Endodermal cell (in vitro differentiated cells): ENCODE measurements at regions not wholly inside any gene's neighbourhood (a gene's known extent, or its start where the extent isn't known, plus 50 kb on each side); places are given as distances from the start of the nearest gene placed in this dataset.

Experiments
- DNase-seq: peaks from one replicate; pipeline ENCODE4 v3.0.0-alpha.2; 2017
- H3K27ac ChIP-seq: 2 replicates; pipeline ENCODE4 v1.5.1; 2013; ENCODE audit warnings: mild to moderate bottlenecking, low read depth, low read length, moderate library complexity
- H3K27me3 ChIP-seq: 2 replicates; pipeline ENCODE4 v1.6.1; 2013; ENCODE audit warnings: mild to moderate bottlenecking, low read length, moderate library complexity; ENCODE audit not compliant: insufficient read depth, control insufficient read depth, poor library complexity, severe bottlenecking
- H3K36me3 ChIP-seq: 2 replicates; pipeline ENCODE4 v1.7.0; 2013; ENCODE audit warnings: mild to moderate bottlenecking, low read length, moderate library complexity; ENCODE audit not compliant: control insufficient read depth, insufficient read depth
- H3K4me1 ChIP-seq: one replicate; pipeline ENCODE4 v1.7.0; 2013; ENCODE audit warnings: low read length; ENCODE audit not compliant: control insufficient read depth, insufficient read depth
- H3K4me3 ChIP-seq: 2 replicates; pipeline ENCODE4 v1.5.1; 2013; ENCODE audit warnings: mild to moderate bottlenecking, low read length, moderate library complexity
- H3K9ac ChIP-seq: 2 replicates; pipeline ENCODE4 v1.6.1; 2013; ENCODE audit warnings: mild to moderate bottlenecking, low read length, moderate library complexity; ENCODE audit not compliant: poor library complexity, severe bottlenecking; ENCODE audit errors: extremely low read depth
- H3K9me3 ChIP-seq: 2 replicates; pipeline ENCODE4 v1.6.1; 2013; ENCODE audit warnings: mild to moderate bottlenecking, low read length, moderate library complexity; ENCODE audit not compliant: control insufficient read depth
- H3K27ac Mint-ChIP-seq: 2 replicates; pipeline ENCODE4 v1.8.0; 2020; ENCODE audit warnings: mixed read lengths
- H3K27me3 Mint-ChIP-seq: 2 replicates; pipeline ENCODE4 v1.8.0; 2021; ENCODE audit warnings: mild to moderate bottlenecking, mixed read lengths; ENCODE audit not compliant: insufficient read depth
- H3K36me3 Mint-ChIP-seq: 2 replicates; pipeline ENCODE4 v1.8.0; 2020; ENCODE audit warnings: low read depth, mixed read lengths
- H3K4me1 Mint-ChIP-seq: 2 replicates; pipeline ENCODE4 v1.8.0; 2020; ENCODE audit warnings: mixed read lengths
- H3K4me3 Mint-ChIP-seq: 2 replicates; pipeline ENCODE4 v1.8.0; 2020; ENCODE audit warnings: mild to moderate bottlenecking, moderate library complexity, mixed read lengths
- H3K9me3 Mint-ChIP-seq: 2 replicates; pipeline ENCODE4 v1.8.0; 2020; ENCODE audit warnings: mild to moderate bottlenecking, mixed read lengths
- CTCF ChIP-seq: fragments of 200-600 bp; sonication (generic); conservative IDR thresholded peaks from 2 replicates; pipeline ENCODE4 v1.5.0; 2021; ENCODE audit warnings: antibody characterized with exemption, mild to moderate bottlenecking
- WGBS, 2 experiments: methylation state at CpG; one replicate each; pipeline versions ENCODE4 v1.1.5 to v1.1.7; 2013; ENCODE audit warnings: missing lambda C conversion rate in 2 of 2, mixed read lengths in 1 of 2; ENCODE audit not compliant: insufficient coverage in 1 of 2, insufficient read length in 1 of 2; 5-methylcytosine and 5-hydroxymethylcytosine counted together

GRCh38 chr3:28612232-28612631 is 263.6 kb upstream of the AZI2 start:
- H3K4me1 ChIP-seq, result no peaks in the 10 kb centered on the region
- no peaks in the 10 kb centered on the region for H3K9me3 ChIP-seq
- peaks cover 4% of the 10 kb centered on the region for H3K4me1 Mint-ChIP-seq
- no peak overlapping the region for H3K4me3 ChIP-seq
- no peaks in the 10 kb centered on the region for H3K36me3 ChIP-seq
- no peak for TF ChIP-seq CTCF
- H3K27me3 Mint-ChIP-seq, result no peaks in the 10 kb centered on the region
- no peak overlapping the region for H3K4me3 Mint-ChIP-seq
- H3K27me3 ChIP-seq, result no peaks in the 10 kb centered on the region
- no peak overlapping the region for H3K27ac ChIP-seq
- no peaks in the 10 kb centered on the region for H3K36me3 Mint-ChIP-seq
- no peak overlapping the region for H3K9ac ChIP-seq
- H3K27ac Mint-ChIP-seq, result no peak overlapping the region
- DNase-seq, result no peak
- H3K9me3 Mint-ChIP-seq, result no peaks in the 10 kb centered on the region

GRCh38 chr3:28613511-28614106 is 265.0 kb upstream of the AZI2 start:
- WGBS, 2 experiments, result 92 to 100% methylated on average over 4 to 6 of the region's 6 CpGs
- Histone ChIP-seq H3K27ac (no peak overlapping the region), H3K36me3 (no peaks in the 10 kb centered on the region), H3K4me3 (no peak overlapping the region), H3K9me3 (no peaks in the 10 kb centered on the region), H3K4me1 (no peaks in the 10 kb centered on the region), H3K27me3 (no peaks in the 10 kb centered on the region), H3K9ac (no peak overlapping the region)
- H3K27ac Mint-ChIP-seq, result no peak overlapping the region
- H3K36me3 Mint-ChIP-seq, result no peaks in the 10 kb centered on the region
- TF ChIP-seq CTCF, result no peak
- DNase-seq, result no peak
- no peaks in the 10 kb centered on the region for H3K27me3 Mint-ChIP-seq
- H3K9me3 Mint-ChIP-seq, result no peaks in the 10 kb centered on the region
- H3K4me1 Mint-ChIP-seq, result peaks cover 4% of the 10 kb centered on the region
- H3K4me3 Mint-ChIP-seq, result no peak overlapping the region

- no peak overlapping the region for H3K27ac Mint-ChIP-seq
- no peaks in the 10 kb centered on the region for H3K9me3 Mint-ChIP-seq
- 91 to 100% methylated on average over 2 to 5 of the region's 5 CpGs for WGBS, 2 experiments
- Histone ChIP-seq H3K9ac (no peak overlapping the region), H3K27ac (no peak overlapping the region), H3K9me3 (no peaks in the 10 kb centered on the region), H3K27me3 (no peaks in the 10 kb centered on the region), H3K4me3 (no peak overlapping the region), H3K4me1 (no peaks in the 10 kb centered on the region), H3K36me3 (no peaks in the 10 kb centered on the region)
- no peak for TF ChIP-seq CTCF
- no peaks in the 10 kb centered on the region for H3K36me3 Mint-ChIP-seq
- no peak overlapping the region for H3K4me3 Mint-ChIP-seq
- peaks cover 4% of the 10 kb centered on the region for H3K4me1 Mint-ChIP-seq
- no peaks in the 10 kb centered on the region for H3K27me3 Mint-ChIP-seq
- DNase-seq, result no peak
Observed at GRCh38 chr3:28615071-28615470, 266.4 kb upstream of the AZI2 start.
